ENCODE measurements at regions not wholly inside any gene's neighbourhood (a gene's known extent, or its start where the extent isn't known, plus 50 kb on each side); places are given as distances from the start of the nearest gene placed in this dataset.
"Not testable (repeated sequence)": the region's sequence is repeated elsewhere in the genome, so short reads cannot be mapped to it uniquely, and the experiment has no call there.

DNA sequence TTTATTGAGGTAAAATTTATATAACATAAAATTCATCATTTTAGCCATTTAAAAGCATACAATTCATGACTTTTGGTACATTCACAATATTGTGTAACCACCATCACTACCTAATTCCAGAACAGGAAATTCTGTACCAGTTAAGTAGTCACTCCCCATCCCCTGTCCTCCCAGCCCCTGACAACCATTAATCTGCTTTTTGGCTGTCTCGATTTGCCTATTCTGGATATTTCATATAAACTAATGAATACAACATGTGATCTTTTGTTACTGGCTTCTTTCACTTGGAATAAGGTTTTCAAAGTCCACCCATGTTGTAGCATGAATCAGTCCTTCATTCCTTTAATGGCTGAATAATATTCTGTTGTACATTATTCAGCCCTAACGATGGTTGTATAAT, 115.6 kb upstream of the KLF14 start:
- DNase-seq (ENCODE audit: low read depth): no peak

DNA sequence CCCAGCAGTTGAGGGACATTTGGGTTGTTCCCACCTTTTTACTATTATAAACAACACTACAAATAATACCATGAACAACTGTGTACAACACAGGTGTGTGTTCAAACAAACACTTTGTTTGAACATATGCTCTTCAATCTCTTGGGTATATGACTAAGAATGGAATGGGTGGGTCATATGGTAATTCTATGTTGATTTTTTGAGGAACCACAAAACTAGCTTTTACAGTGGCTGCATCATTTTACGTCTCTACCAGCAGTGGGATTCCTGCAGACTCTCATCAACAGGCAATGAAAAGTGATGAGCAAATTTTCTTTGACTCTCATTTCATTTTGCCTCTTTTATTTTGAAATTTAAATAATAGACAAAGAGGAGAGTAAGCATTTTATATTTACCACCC, 116.9 kb upstream of the KLF14 start:
- no peak for DNase-seq (ENCODE audit: low read depth)

DNA sequence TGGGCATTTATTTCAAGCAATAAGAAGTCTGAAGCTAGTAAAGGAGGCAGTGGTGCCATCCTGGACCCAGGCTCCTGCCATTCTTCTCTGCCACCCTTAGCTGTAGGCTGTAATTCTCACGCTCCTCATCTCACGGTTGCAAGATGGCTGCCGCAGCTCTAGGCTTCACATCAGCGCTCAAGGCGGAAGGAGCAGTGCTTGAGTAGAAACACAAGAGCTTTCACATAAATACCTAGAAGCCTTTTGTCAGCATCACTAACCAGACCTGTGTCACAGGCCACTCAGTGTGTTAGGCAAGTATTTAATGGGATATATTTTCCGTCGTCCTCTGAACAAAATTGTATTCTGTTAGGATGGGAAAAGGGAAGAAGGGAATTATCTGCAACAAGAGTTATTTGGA, 118.9 kb upstream of the KLF14 start:
- DNase-seq (ENCODE audit: low read depth): no peak

DNA sequence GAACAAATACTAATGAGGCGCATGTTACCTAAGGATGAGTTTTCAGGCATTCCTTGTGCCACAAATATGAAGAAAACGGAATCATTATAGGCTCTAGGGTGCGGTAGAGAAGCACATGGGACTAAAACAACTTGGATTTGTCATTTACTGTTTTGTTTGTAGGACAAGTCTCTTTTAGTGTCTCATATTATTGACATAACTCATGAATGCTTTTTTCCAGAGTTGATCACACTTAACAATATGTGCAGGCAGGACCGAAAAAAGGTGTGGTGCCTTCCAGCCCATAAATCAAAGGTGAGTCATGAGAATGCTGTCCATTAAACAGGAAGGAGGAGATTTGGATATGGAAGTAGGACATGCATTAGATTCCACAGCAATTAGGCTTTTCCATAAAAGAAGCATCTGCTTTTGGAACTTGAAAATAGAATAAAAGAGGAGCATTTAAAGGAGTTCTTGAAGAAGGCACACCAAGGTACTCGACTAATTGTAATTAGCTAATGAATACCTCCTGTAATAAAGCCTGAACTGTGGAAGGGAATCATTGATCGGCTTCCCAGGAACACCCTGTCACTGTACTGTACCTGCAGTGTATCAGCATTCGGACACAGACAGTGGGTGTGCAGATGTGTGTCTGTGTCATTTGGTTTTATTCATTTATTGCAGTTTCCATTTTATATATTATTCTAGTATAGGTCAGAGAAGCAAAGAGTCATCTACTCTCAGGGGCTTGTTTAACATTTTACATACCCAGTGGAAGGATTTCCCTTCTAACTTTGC, 119.7 kb upstream of the KLF14 start:
- peak; percentile 62 for DNase-seq (ENCODE audit: low read depth)

DNA sequence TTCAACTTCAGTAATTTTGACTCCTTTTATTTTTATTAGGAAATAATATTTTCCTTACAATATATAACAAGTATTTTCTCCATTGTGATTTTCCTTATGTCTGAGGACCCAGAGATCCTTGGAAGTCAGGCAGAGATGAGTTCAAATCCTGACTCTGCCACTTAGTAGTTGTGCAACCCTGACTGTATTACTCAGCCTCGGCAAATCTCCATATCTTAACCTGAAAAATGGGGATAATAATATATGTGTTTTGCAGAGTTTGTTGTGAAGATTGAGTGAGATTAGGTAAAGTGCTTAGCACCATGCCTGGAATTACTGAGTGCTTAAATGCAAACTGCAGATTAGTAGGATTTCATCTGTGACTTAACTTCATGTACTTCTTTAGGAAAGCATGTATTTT, 120.5 kb upstream of the KLF14 start:
- no peak for DNase-seq (ENCODE audit: low read depth)

DNA sequence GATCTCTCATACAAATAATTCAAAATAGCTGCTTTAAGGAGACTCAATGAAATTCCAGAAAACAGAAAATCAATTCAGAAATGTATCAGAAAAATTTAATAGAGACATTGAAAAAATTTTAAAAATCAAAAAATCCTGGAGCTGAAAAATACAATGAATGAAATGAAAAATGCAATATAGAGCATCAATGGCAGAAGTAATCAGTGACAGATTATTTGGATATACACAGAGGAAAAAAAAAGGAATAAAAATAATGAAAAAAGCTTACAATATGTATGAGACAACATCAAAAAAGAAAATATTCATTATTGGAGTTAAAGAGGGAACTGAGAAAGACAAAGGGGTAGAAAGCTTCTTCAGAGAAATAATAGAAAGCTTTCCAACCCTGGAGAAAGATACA, 122.9 kb upstream of the KLF14 start:
- no peak for DNase-seq (ENCODE audit: low read depth)

DNA sequence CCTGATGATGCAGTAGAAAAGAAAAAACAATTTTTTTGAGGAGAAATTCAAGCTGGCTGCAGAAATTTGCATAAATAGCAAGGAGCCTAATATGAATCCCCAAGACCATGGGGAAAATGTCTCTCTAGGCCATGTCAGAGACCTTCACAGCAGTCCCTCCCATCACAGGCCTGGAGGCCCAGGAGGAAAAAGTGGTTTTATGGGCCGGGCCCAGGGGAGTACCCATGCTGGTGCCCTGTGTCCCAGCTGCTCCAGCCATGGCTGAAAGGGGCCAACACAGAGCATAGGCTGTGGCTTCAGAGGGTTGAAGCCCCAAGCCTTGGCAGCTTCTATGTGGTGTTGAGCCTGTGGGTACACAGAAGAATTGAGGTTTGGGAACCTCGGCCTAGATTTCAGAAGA, 126.8 kb upstream of the KLF14 start:
- DNase-seq (ENCODE audit: low read depth): not testable (repeated sequence)

DNA sequence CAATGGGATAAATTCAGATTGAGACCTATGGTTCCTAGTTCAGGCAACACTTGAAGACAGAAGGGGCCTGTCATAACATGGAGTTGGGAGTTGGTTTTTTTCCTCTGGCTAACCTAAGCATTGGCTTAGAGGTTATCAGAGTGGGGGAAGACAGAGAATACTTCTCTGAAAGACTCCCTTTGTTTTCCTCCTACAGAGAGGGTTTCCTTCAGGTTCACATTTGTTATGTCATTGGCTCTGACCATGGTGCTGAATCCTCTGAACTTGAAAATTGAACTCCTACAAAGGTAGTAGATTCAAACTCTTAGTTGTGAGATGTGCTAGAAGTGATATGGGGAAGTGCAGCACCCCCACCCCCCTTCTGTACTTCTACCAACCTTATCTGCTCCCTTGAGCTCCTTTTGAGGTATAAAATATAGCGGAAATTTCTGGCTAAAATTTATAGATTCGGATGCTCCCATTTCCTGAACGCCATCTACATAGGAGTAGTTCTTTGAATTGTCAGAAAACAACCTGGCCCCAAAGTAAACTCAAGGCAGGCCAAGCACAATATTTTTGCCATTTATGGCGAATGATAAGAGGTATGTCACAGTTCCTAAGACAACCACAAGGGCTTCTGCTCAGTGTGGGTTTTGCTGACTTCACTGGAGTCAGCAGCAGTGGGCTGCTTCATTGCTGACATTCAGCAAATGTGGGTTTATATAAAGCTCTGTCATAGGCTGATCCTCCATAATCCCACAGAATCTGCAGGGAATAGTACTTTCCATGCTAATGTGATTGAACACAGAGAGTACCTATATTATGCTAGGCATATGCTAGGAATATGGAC, 131.6 kb upstream of the KLF14 start:
- no peak for DNase-seq (ENCODE audit: low read depth)

DNA sequence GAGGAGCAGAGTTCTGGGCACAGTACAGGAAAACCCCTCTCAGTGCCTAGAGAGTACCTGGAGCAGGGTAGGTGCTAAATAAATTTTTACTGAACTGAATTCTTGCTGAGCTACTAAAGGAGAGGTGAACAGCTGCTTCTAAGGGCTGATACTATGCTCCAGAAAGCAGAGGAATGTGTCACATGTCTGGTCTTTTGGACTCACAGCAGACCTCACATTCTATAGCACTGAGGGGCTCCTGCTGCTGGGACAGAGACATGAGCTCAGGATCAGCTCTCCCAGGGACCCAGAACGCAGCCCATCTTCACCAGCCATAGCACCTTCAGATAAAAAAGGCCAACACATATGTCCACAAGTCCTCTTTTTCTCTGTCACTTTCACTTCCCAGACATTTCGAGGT, 133.0 kb upstream of the KLF14 start:
- DNase-seq (ENCODE audit: low read depth): no peak

DNA sequence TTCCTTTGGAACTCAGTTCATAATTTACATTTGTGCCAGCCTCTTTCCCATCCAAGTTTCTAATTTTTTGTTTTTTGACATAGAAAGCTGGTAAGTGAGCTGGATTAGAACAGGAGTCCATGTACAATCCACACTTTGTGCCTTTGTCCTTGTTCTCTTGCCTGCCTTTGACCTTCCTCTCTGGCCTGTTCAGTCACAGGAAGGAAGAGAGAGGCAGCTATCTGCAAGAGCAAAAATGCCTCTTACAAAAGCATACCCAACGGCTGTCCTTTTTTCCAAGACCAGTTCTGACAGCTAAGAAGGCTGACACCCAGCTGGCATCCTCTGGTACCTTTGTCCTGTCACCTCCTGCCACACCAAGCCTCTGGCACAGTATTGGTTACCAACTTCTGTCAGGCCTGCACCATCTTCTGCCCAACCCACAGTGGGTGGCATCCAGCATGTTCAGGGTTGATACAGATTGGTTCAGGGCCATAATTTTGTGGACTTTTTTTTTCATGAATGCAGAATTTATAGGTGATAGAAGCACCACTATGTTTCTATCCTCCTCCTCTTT, 133.7 kb upstream of the KLF14 start:
- no peak for DNase-seq (ENCODE audit: low read depth)

DNA sequence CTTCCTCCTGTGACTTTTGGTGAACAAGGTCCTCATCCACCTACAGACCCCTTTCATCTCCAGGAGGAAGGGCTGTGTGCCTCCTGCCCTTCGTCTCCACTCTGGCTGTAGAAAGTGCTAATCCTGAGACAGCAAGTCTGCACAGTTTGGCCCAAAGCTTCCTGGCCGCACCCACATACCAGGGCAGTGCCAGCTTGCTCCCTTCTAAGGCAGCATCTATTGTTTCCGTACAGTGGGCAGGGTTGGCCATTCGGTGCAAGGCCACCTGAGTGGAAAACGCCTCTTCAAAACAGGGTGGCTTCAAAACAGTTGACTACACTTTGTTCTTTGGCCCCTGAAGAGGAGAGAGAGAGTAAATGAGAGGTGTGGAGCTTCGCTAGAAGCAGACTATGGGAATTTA, 134.1 kb upstream of the KLF14 start:
- DNase-seq (ENCODE audit: low read depth): no peak

DNA sequence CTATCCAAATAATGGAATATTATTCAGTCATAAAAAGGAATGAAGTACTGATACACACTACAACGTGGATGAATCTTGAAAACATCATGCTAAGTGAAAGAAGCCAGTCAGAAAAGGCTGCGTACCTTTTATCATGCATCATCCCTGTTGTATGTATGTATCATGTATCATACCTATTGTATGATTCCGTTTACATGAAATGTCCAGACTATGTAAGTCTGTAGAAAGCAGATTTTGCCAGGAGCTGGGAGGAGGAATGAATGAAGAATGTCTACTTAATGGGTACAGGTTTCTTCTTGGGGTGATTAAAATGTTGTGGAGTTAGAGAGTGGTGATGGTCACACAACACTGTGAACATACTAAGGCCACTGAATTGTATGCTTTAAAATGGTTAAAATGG, 135.9 kb upstream of the KLF14 start:
- DNase-seq (ENCODE audit: low read depth): no peak

DNA sequence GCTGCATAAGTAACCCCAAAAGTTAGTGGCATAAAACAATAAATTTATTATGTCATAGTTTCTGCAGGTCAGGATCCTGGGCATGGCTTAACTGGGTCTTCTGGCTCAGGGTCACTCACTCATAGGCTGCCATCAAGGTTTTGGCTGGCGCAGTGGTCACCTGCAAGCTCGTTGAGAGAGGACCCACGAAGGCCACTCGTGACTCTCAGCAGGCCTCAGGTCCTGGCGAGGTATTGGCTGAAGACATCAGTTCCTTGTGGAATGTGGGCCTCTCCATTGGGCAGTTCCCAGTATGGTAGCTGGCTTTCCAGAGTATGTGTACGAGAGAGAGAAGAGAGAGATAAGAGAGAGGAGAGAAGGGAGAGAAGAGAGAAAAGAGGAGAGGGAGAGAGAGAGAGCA, 138.3 kb upstream of the KLF14 start:
- no peak for DNase-seq (ENCODE audit: low read depth)

DNA sequence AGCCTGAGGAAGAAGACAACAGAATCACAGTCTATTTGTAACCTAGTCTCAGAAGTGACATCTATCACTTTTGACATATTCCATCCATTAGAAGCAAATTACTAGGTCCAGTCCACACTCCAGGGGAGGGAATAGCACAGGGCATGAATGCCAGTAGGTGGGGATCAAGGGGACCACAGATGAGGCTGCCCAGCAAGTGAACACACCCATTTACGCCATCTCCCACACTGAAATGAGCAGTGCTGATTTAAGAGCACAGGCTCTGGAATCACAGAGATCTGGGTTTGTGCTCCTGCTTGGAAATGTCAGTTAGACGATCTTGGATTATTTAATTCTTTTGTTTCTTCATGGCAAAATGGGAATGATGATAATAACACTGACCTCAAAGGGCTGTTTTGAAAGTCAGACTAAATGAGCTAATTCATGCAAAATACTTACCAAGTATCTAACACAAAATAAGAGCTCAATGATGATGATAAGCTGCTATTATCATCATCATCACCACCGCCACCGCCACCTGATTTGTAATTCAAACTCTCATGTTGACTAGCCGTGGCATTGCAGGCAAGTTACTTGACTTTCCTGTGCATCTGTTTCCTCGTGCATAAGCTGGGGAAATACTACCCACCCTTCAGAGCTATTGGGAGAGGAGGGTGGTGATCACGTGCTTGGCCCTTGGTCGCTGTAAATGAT, 138.9 kb upstream of the KLF14 start:
- no peak for DNase-seq (ENCODE audit: low read depth)

DNA sequence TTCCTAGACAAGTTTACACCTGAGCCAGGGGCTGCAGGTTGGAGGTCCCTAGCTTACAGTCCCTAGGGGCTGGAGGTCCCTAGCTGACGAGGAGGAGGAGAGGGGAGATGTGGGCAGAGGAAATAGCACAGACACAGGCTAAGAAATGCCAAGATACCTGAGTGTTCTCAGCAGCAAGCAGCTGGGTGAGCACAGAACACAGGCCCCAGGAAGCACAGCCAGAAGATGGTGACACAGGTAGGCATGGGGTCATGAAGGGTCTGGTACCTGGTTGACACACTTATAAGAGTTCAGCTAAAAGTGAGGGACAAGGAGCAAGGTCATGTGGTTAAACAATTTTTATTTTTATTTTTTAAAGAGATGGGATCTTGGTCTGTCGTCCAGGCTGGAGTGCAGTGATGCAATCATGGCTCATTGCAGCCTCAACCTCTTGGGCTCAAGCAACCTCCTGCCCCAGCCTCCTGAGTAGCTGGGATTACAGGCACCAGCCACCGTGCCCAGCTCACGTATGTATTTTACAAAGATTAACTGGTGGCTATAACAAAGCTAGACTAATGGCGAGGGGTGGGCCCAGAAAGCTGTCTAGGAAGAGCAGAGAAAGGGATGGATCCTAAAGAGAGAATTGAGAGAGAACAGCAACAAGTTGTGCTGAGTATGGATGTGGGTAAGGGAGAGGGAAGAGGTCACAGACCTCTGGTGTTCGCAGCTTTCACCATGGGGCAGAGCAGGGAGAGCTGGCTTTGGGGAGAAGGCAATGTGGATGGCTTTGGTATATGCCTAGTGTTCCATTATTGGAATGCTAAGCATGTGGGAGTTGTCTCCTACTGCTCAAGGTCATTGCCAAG, 140.3 kb upstream of the KLF14 start:
- no peak for DNase-seq (ENCODE audit: low read depth)

DNA sequence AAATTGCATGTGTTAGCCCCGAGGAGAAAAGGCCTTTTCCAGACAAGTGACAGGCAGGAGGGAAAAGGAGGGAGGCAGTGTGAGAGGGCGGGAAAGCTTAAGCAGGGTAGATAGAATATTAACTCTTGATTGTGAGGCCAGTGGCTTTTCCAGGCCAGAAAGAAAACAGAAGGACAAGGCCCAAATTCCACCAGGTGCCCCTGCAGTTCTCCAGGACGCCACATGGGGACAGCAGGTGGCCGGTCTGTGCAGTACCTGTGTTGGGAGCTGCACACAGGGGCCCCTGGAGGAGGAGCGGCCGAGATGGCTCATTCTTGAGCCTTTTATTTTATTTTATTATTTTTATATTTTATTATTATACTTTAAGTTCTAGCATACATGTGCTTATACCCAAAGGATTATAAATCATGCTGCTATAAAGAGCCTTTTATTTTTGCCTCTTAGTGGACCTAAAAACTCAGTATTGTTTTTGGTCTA, 141.3 kb upstream of the KLF14 start:
- no peak for DNase-seq (ENCODE audit: low read depth)

DNA sequence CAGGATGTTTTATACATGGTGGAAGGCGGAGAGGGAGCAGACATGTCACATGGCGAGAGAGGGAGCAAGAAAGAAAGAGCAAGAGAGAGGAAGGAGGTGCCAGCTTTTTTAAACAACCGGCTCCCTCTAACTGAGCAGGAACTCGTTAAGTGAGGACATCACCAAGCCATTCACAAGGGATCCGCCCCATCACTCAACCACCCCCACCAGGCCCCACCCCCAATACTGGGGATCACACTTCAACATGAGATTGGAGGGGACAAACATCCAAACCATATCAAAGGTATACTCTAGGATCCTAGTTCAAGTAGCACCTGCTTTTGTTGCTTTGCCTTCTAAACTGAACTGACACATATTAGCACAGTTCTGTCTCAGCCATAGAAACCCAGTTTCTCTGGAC, 141.9 kb upstream of the KLF14 start:
- DNase-seq (ENCODE audit: low read depth): no peak

DNA sequence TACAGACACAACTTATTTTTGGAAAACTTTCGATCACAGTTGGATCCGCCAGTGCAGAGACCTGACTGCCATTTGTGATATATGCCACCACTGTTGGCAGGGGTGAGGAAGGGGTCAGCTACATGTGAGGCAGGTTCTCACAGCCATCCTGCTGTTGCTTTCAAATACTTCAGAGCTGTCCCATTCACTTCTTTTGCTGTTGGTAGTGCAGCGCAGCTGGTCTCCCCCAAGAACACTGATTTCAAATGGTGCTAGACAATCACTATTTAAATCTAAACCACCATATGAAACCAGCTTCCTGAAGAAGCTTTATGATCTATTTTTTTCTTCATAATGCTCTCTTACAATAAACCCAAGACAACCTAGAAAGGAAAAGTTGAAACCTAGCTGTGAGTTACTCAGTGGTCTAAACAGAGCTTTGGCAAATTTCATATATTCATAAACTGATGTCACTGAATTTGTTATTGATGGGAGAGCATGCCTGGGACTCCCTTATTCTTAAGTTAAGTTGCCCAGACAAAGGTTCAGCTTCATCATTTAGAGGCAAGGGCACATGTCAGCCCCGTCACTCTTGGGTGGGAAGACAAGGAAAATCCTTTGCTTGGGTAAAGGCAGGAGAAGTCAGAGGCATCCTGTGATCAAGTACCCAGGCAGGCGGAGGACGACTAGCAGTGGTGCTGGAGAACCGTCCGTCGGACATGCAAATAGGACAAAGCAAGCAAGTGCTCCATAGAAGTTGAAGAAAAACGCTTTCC, 143.4 kb upstream of the KLF14 start:
- DNase-seq (ENCODE audit: low read depth): no peak

DNA sequence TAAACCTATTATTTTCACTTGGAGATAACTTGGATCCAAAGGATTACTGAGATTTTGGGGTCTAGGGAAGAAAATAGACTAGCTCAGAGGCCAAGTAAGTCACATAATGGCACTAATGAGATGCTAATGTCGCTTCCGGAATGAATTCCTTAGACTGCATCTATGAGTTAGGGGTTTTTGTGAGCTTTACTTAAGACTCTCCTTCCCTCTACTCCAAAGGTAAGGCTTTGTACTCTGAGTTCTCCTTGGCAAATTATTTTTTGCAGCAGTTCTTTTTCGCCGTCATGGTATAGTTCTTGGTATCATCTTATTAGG, 143.9 kb upstream of the KLF14 start:
- no peak for DNase-seq (ENCODE audit: low read depth)

DNA sequence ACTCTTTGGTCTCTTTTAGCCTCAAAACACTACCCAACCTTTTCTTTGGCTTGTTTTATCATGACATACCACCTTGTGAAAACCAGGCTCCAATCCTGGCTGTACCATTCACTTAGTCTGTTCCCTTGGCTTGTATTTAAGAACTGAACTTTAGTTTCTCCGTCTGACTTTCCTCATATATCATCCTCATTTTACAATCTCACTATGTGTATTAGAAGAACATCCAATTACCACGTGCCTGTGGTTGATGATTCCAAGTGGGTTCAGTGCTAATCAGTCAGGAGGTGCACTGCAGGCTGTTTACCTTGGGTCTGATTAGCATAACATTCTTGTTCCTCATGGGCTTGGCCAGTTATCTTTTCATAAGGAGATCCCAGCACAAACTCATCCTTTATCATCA, 144.8 kb upstream of the KLF14 start:
- DNase-seq (ENCODE audit: low read depth): no peak

DNA sequence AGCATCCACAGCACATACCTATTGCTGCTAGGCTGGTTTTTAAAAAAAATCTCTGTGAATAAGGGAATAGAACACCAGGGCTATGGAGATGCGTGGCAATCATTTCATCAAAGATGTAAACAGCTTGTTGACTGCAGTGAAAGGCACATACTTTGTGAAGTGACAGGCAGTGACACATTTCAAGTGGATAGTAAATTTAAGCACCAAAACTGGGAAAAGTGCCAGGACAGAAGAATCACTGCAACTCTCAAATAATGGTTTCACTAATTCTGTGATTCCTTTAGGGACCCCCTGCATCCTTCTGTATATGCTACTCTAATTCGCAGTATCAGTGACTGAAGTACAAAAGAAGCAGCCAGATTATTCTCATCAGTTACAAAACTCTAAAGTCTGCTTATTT, 145.2 kb upstream of the KLF14 start:
- no peak for DNase-seq (ENCODE audit: low read depth)
